ENCODE measurements at regions not wholly inside any gene's neighbourhood (a gene's known extent, or its start where the extent isn't known, plus 50 kb on each side); places are given as distances from the start of the nearest gene placed in this dataset.

- peak; percentile 65 for DNase-seq (ENCODE audit: low read depth)
- no peaks in the 10 kb centered on the region for H3K27me3 ChIP-seq (ENCODE audit: control insufficient read depth, insufficient read depth, low read length)
- H3K4me3 ChIP-seq (ENCODE audit: low read depth, low read length): no peak overlapping the region
- no peak for TF ChIP-seq CTCF (IDR thresholded peaks at IDR 0.05; ENCODE audit: insufficient read depth, low read length, poor library complexity, severe bottlenecking)
- no peaks in the 10 kb centered on the region for H3K36me3 ChIP-seq (ENCODE audit: control insufficient read depth, insufficient read depth, low read length)
Observed at GRCh38 chrX:46268412-46268811, 276.8 kb downstream of the ZNF674 start.

GRCh38 chrX:46263494-46263893, 281.7 kb downstream of the ZNF674 start:
- Histone ChIP-seq H3K36me3 (ENCODE audit: control insufficient read depth, insufficient read depth, low read length) (no peaks in the 10 kb centered on the region), H3K4me3 (ENCODE audit: low read depth, low read length) (no peak overlapping the region), H3K27me3 (ENCODE audit: control insufficient read depth, insufficient read depth, low read length) (no peaks in the 10 kb centered on the region)
- TF ChIP-seq CTCF (IDR thresholded peaks at IDR 0.05; ENCODE audit: insufficient read depth, low read length, poor library complexity, severe bottlenecking): no peak
- DNase-seq (ENCODE audit: low read depth): no peak

- no peaks in the 10 kb centered on the region for H3K36me3 ChIP-seq (ENCODE audit: control insufficient read depth, insufficient read depth, low read length)
- TF ChIP-seq CTCF (IDR thresholded peaks at IDR 0.05; ENCODE audit: insufficient read depth, low read length, poor library complexity, severe bottlenecking): no peak
- no peak overlapping the region for H3K4me3 ChIP-seq (ENCODE audit: low read depth, low read length)
- no peak for DNase-seq (ENCODE audit: low read depth)
- no peaks in the 10 kb centered on the region for H3K27me3 ChIP-seq (ENCODE audit: control insufficient read depth, insufficient read depth, low read length)
Observed at GRCh38 chrX:46262304-46262703, 282.9 kb downstream of the ZNF674 start.

- no peak for DNase-seq (ENCODE audit: low read depth)
- TF ChIP-seq CTCF (IDR thresholded peaks at IDR 0.05; ENCODE audit: insufficient read depth, low read length, poor library complexity, severe bottlenecking): no peak
- Histone ChIP-seq H3K36me3 (ENCODE audit: control insufficient read depth, insufficient read depth, low read length) (no peaks in the 10 kb centered on the region), H3K4me3 (ENCODE audit: low read depth, low read length) (no peak overlapping the region), H3K27me3 (ENCODE audit: control insufficient read depth, insufficient read depth, low read length) (no peaks in the 10 kb centered on the region)
Observed at GRCh38 chrX:46260499-46260898, 284.7 kb downstream of the ZNF674 start.

- no peak for TF ChIP-seq CTCF (IDR thresholded peaks at IDR 0.05; ENCODE audit: insufficient read depth, low read length, poor library complexity, severe bottlenecking)
- Histone ChIP-seq H3K27me3 (ENCODE audit: control insufficient read depth, insufficient read depth, low read length) (no peaks in the 10 kb centered on the region), H3K4me3 (ENCODE audit: low read depth, low read length) (no peak overlapping the region)
Observed at GRCh38 chrX:46258356-46258755, 286.9 kb downstream of the ZNF674 start.

GRCh38 chrX:46257451-46257879, 287.8 kb downstream of the ZNF674 start:
- DNase-seq (ENCODE audit: low read depth): no peak
- Histone ChIP-seq H3K4me3 (ENCODE audit: low read depth, low read length) (no peak overlapping the region), H3K27me3 (ENCODE audit: control insufficient read depth, insufficient read depth, low read length) (no peaks in the 10 kb centered on the region), H3K36me3 (ENCODE audit: control insufficient read depth, insufficient read depth, low read length) (no peaks in the 10 kb centered on the region)
- no peak for TF ChIP-seq CTCF (IDR thresholded peaks at IDR 0.05; ENCODE audit: insufficient read depth, low read length, poor library complexity, severe bottlenecking)

More at GRCh38 chrX:46258356-46258755, 286.9 kb downstream of the ZNF674 start:
- no peaks in the 10 kb centered on the region for H3K36me3 ChIP-seq (ENCODE audit: control insufficient read depth, insufficient read depth, low read length)
- no peak for DNase-seq (ENCODE audit: low read depth)

Measured in kidney epithelial cell (primary cell).